GM19468 (cell line): ENCODE measurements at regions not wholly inside any gene's neighbourhood (a gene's known extent, or its start where the extent isn't known, plus 50 kb on each side); places are given as distances from the start of the nearest gene placed in this dataset.

Experiments used
- ATAC-seq: cut with Tn5 transposase; IDR thresholded peaks from one replicate; pipeline ENCODE4 v1.9.1; 2021; ENCODE audit warnings: mild to moderate bottlenecking, moderate library complexity, moderate number of reproducible peaks; ENCODE audit not compliant: unreplicated experiment; ENCODE audit errors: extremely low read depth

GRCh38 chr13:107375701-107376340 lies 807.9 kb upstream of the ARGLU1 start:
- no peak for ATAC-seq

- no peak for ATAC-seq
Observed at GRCh38 chr13:107374038-107374437, 806.1 kb upstream of the ARGLU1 start.

- ATAC-seq = no peak
Observed at GRCh38 chr13:107373551-107373950, 805.6 kb upstream of the ARGLU1 start.

GRCh38 chr13:107370015-107370785 lies 802.3 kb upstream of the ARGLU1 start:
- no peak for ATAC-seq

GRCh38 chr13:107367258-107367657 lies 799.3 kb upstream of the ARGLU1 start:
- ATAC-seq = no peak

GRCh38 chr13:107365466-107366215 lies 797.7 kb upstream of the ARGLU1 start:
- no peak for ATAC-seq

GRCh38 chr13:107364658-107365057 lies 796.7 kb upstream of the ARGLU1 start:
- no peak for ATAC-seq

- no peak for ATAC-seq
Observed at GRCh38 chr13:107361666-107362065, 793.7 kb upstream of the ARGLU1 start.

GRCh38 chr13:107360010-107360409 lies 792.1 kb upstream of the ARGLU1 start:
- no peak for ATAC-seq

GRCh38 chr13:107358866-107359265 lies 790.9 kb upstream of the ARGLU1 start:
- ATAC-seq = no peak

GRCh38 chr13:107351305-107351704 lies 783.4 kb upstream of the ARGLU1 start:
- no peak for ATAC-seq

GRCh38 chr13:107348925-107349324 lies 781.0 kb upstream of the ARGLU1 start:
- no peak for ATAC-seq

GRCh38 chr13:107348471-107348870 lies 780.5 kb upstream of the ARGLU1 start:
- ATAC-seq = no peak

- no peak for ATAC-seq
Observed at GRCh38 chr13:107347641-107348369, 779.9 kb upstream of the ARGLU1 start.

GRCh38 chr13:107342747-107343146 lies 774.8 kb upstream of the ARGLU1 start:
- no peak for ATAC-seq

- ATAC-seq = no peak
Observed at GRCh38 chr13:107339209-107339608, 771.3 kb upstream of the ARGLU1 start.

- ATAC-seq = no peak
Observed at GRCh38 chr13:107332188-107332587, 764.3 kb upstream of the ARGLU1 start.

GRCh38 chr13:107331359-107331758 lies 763.4 kb upstream of the ARGLU1 start:
- ATAC-seq = no peak

- ATAC-seq = no peak
Observed at GRCh38 chr13:107330484-107330883, 762.5 kb upstream of the ARGLU1 start.

GRCh38 chr13:107329991-107330390 lies 762.1 kb upstream of the ARGLU1 start:
- no peak for ATAC-seq
